OCI-M2 (cell line): ENCODE measurements at regions not wholly inside any gene's neighbourhood (a gene's known extent, or its start where the extent isn't known, plus 50 kb on each side); places are given as distances from the start of the nearest gene placed in this dataset.
"Not testable (repeated sequence)": the region's sequence is repeated elsewhere in the genome, so short reads cannot be mapped to it uniquely, and the experiment has no call there.

Source experiments
- DNase-seq: peaks from one replicate; lab custom pipeline; 2025; ENCODE audit not compliant: unreplicated experiment; lab: John Stamatoyannopoulos, UW

- DNase-seq, result no peak
These were observed 203.4 kb downstream of the CCNG2 start for GRCh38 chr4:77360451-77360850.

GRCh38 chr4:77366876-77367275 lies 209.9 kb downstream of the CCNG2 start:
- DNase-seq, result not testable (repeated sequence)

GRCh38 chr4:77367638-77368037 lies 210.6 kb downstream of the CCNG2 start:
- no peak for DNase-seq

- no peak for DNase-seq
These were observed 215.4 kb downstream of the CCNG2 start for GRCh38 chr4:77372375-77372774.

- no peak for DNase-seq
These were observed 219.0 kb downstream of the CCNG2 start for GRCh38 chr4:77375866-77376607.

GRCh38 chr4:77376788-77377460 lies 219.9 kb downstream of the CCNG2 start:
- no peak for DNase-seq

GRCh38 chr4:77384094-77384493 lies 221.5 kb upstream of the CXCL13 start:
- no peak for DNase-seq

GRCh38 chr4:77385124-77385969 lies 220.3 kb upstream of the CXCL13 start:
- no peak for DNase-seq

GRCh38 chr4:77393996-77394395 lies 211.6 kb upstream of the CXCL13 start:
- no peak for DNase-seq

GRCh38 chr4:77395481-77395880 lies 210.1 kb upstream of the CXCL13 start:
- DNase-seq, result no peak

GRCh38 chr4:77398256-77398655 lies 207.4 kb upstream of the CXCL13 start:
- no peak for DNase-seq

- no peak for DNase-seq
These were observed 205.8 kb upstream of the CXCL13 start for GRCh38 chr4:77399831-77400230.

- no peak for DNase-seq
These were observed 191.9 kb upstream of the CXCL13 start for GRCh38 chr4:77413766-77414165.

- DNase-seq, result no peak
These were observed 189.9 kb upstream of the CXCL13 start for GRCh38 chr4:77415689-77416088.

GRCh38 chr4:77418333-77418732 lies 187.3 kb upstream of the CXCL13 start:
- no peak for DNase-seq

- DNase-seq, result no peak
These were observed 174.8 kb upstream of the CXCL13 start for GRCh38 chr4:77430847-77431246.

- no peak for DNase-seq
These were observed 174.1 kb upstream of the CXCL13 start for GRCh38 chr4:77431546-77431945.

GRCh38 chr4:77432717-77433417 lies 172.8 kb upstream of the CXCL13 start:
- DNase-seq, result peak; percentile 2

- DNase-seq, result peak; percentile 1
These were observed 172.2 kb upstream of the CXCL13 start for GRCh38 chr4:77433418-77433733.

- no peak for DNase-seq
These were observed 171.1 kb upstream of the CXCL13 start for GRCh38 chr4:77434299-77435092.
